OCI-LY1 (cell line): ENCODE measurements at regions not wholly inside any gene's neighbourhood (a gene's known extent, or its start where the extent isn't known, plus 50 kb on each side); places are given as distances from the start of the nearest gene placed in this dataset.

ENCODE experiments used
- CTCF ChIP-seq: fragments of 200-600 bp; sonication (generic), shearing (Covaris generic); IDR thresholded peaks from 2 replicates; pipeline ENCODE4 v1.5.1; 2017; ENCODE audit warnings: mild to moderate bottlenecking, antibody characterized with exemption, low read length, moderate library complexity, mixed read lengths
- EZH2 ChIP-seq: fragments of 200-600 bp; sonication (generic), shearing (Covaris generic); IDR thresholded peaks from 2 replicates; pipeline ENCODE4 v1.8.0; 2017; ENCODE audit warnings: borderline replicate concordance, mixed run types, mild to moderate bottlenecking, antibody characterized with exemption, low read length, moderate library complexity, mixed read lengths

- TF ChIP-seq EZH2 = no peak
- TF ChIP-seq CTCF = no peak
Observed at GRCh38 chr5:30908356-30908755, 285.1 kb upstream of the CDH6 start.
